SK-N-MC (cell line): ENCODE measurements at regions not wholly inside any gene's neighbourhood (a gene's known extent, or its start where the extent isn't known, plus 50 kb on each side); places are given as distances from the start of the nearest gene placed in this dataset.

ENCODE experiments used
- EZH2 ChIP-seq: fragments of 200-600 bp; sonication (generic); IDR thresholded peaks from one replicate; pipeline ENCODE4 v1.6.1; 2017; ENCODE audit warnings: antibody characterized with exemption
- FOXP2 ChIP-seq: optimal IDR thresholded peaks from 2 replicates; pipeline ENCODE3; 2011; ENCODE audit warnings: mild to moderate bottlenecking, moderate library complexity; ENCODE audit not compliant: insufficient read depth; ENCODE audit errors: extremely low read length, control extremely low read depth
- POLR2AphosphoS5 ChIP-seq: IDR thresholded peaks from 2 replicates; pipeline ENCODE4 v1.6.1; 2012; ENCODE audit warnings: mild to moderate bottlenecking, low read depth, low read length, borderline replicate concordance

DNA sequence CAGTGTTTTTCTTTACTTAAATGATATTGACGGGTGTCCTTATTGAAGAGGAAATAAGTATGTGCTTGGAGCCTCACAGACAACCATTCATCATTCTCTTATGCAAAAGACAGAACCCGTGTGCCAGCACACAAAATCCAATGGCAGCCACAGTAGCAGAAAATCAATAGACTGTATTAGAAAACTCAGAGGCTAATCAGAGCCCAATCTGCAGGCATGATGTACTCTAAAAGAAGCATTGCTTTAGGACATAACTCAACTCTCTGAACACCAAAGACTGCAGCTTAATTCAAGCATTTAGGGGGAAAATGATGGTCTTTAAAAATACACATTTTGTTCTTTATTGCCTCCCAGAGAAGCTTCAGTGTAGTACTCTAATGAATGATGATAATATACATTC is 476.9 kb downstream of the PDHA2 start:
- no peak for TF ChIP-seq EZH2
- no peak for TF ChIP-seq POLR2AphosphoS5
- TF ChIP-seq FOXP2 = no peak
